ENCODE measurements at regions not wholly inside any gene's neighbourhood (a gene's known extent, or its start where the extent isn't known, plus 50 kb on each side); places are given as distances from the start of the nearest gene placed in this dataset.

DNA sequence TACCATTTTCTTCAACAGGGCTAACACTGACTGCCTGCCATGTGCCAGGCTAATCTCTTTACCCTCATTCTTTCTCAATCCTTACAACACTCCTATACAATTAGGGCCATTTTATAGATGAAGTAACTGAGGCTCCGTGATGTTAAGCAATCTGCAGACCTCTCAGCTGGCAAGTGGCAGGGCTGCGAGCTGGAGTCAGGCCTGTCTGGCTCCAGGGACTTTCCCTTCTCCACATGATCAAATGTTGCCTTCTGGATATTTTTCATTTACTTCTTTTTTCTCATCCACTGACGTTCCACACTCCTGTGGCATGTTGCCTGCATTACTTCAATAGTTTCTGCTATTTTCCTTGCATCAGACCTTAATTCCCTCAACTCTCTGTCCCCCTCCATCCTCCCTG, 55.2 kb upstream of the TAGAP start:
- DNase-seq = no peak

DNA sequence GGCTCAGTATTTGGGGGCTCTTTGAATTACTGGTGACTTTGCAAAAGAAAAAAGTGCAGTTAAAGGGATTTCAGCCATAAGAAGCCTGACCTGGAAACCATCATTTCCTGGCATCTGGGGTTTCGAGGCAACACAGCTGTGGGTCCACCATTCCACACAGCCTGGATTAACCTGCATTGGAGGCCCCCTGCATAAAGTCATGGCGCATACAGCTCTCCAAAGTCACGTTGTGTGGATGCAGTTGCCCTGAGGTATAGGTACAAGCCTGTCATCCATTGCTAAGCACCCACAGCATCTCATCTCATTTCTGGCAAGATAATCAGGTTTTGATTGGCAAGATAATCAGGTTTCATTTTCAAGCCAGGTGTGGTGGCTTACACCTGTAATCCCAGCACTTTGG, 54.5 kb upstream of the TAGAP start:
- no peak for DNase-seq

DNA sequence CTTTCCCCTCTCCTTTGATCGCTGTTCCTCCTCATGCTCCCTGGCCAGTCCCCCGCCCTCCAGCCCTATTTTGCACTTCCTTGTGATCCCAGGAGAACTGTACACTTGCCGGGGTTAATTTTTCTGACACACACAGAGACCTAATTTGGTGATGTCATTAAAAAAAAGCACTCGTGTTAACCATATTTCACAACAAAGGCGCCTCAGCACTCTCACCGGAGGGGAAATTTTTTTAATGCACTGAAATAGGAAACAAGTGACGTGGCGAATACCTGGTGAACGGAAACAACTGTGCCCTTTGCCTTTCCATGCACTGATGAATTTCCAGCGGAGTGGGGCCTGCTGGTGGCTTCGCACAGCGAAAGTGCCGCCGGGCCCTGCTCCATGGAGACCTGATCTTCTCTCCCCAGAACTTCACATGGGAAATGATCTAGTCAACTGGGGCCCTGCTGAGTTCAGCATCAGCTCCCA, 53.9 kb upstream of the TAGAP start:
- no peak for DNase-seq

DNA sequence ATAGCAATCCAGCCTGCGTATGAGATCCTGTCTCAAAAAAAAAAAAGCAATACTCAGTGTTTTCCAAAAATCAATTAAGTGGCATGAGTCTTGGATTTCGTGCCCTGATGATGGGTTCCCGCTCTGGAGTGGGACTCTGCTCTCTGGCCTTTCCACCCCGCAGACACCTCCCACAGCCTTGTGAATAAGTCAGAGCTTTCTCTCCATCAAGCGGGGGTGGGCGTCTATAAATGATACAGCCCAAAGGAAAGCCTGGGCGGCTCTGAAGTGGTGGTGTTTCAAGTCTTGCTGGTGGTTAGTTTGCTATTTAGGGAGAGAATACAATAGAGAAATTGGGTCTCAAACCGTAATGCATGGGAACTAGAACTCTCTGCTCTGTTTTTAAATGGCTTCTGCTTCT, 52.5 kb upstream of the TAGAP start:
- DNase-seq = no peak

DNA sequence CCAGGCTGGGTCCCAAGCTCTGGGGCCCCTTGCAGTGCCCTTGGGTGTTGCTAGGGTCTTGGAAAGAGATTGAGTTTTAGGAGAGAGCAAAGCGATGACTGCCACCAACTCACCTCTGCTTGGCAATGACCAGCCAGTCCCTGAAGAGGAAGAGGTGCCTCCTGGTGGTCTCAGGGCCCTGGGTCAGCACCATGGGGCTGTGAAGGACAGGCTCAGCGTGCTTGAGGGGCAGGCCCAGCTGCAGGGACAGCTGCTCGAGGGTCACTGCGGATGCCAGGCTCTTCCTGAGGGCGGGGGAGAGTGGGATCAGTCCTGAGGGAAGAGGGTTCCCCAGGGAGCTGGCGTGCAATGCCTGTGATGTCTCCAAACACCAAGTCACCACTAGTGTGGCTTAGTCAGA, 50.8 kb upstream of the TAGAP start:
- no peak for DNase-seq

DNA sequence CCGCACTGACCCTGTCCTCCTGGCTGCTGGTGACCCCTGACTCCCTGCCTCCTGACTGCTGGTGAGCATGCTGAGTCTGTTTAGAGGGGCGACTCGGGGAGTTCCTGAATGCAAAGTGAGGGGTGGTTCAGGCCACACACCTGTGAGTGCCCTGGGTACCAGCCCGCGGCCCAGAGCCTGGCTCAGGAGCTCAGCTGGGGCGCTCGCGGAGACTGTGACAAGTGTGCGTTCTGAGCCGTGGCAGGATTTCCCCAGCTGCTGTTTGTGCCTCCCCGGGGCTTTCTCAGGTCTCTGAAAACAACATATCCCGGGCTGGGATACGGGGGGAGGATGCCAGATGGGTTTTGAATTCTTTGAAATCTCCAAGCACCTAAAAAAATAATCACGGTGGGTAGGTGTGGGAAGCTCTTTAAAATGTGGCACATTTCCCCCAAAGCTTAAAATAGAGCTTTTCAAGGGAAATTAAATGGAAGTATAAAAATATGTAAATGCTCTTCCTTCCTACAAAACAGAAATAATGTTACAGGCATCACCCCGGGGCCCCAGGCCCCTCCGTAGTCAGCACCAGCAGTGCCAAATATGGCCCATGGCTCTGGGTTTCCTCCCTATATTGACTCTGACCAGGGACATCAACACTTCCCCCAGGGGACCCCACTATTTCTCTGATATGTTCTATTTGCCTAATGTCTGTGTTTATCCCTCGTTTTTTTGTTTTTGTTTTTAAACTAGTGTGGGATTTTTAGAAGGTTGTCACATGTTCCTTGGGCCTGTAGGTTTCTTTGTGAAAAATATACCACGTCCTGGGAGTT, 49.9 kb upstream of the TAGAP start:
- DNase-seq = no peak
